GM12878 (cell line): ENCODE measurements at regions not wholly inside any gene's neighbourhood (a gene's known extent, or its start where the extent isn't known, plus 50 kb on each side); places are given as distances from the start of the nearest gene placed in this dataset.

Experiments used
- BACH1 ChIP-seq: fragments of 450-650 bp; IDR thresholded peaks from 2 replicates; pipeline ENCODE4 v1.6.1; 2017; ENCODE audit warnings: mild to moderate bottlenecking, borderline replicate concordance
- E2F4 ChIP-seq: IDR thresholded peaks from 2 replicates; pipeline ENCODE4 v1.6.1; 2012; ENCODE audit warnings: low read depth, low read length, improper control_type of control experiment
- ELK1 ChIP-seq: IDR thresholded peaks from 2 replicates; pipeline ENCODE4 v1.6.1; 2012; ENCODE audit warnings: low read depth, low read length, improper control_type of control experiment
- ESRRA ChIP-seq: IDR thresholded peaks from 2 replicates; pipeline ENCODE4 v1.6.1; 2012; ENCODE audit warnings: mild to moderate bottlenecking, low read length, improper control_type of control experiment
- GATAD2B ChIP-seq: fragments of 450-650 bp; conservative IDR thresholded peaks from 2 replicates; pipeline ENCODE4 v1.6.1; 2017; ENCODE audit warnings: low read depth, mild to moderate bottlenecking, moderate library complexity
- IRF5 ChIP-seq: fragments of 450-650 bp; IDR thresholded peaks from 2 replicates; pipeline ENCODE4 v1.6.1; 2017; ENCODE audit warnings: borderline replicate concordance
- MAX ChIP-seq: IDR thresholded peaks from 2 replicates; pipeline ENCODE4 v1.6.1; 2012; ENCODE audit warnings: low read depth, low read length, improper control_type of control experiment
- MTA3 ChIP-seq: IDR thresholded peaks from 2 replicates; pipeline ENCODE4 v1.6.1; 2012; ENCODE audit warnings: low read length, inconsistent platforms, borderline replicate concordance

GRCh38 chr3:6809349-6809748, 51.6 kb upstream of the GRM7 start (continued):
- no peak for TF ChIP-seq IRF5
- TF ChIP-seq E2F4, result no peak
- TF ChIP-seq MTA3, result no peak
- no peak for TF ChIP-seq ESRRA
- no peak for TF ChIP-seq ELK1
- no peak for TF ChIP-seq BACH1
- TF ChIP-seq MAX, result no peak
- no peak for TF ChIP-seq GATAD2B
